HG03103 (cell line): ENCODE measurements at regions not wholly inside any gene's neighbourhood (a gene's known extent, or its start where the extent isn't known, plus 50 kb on each side); places are given as distances from the start of the nearest gene placed in this dataset.

Experiments used
- ATAC-seq: cut with Tn5 transposase; IDR thresholded peaks from one replicate; pipeline ENCODE4 v1.9.1; 2021; ENCODE audit warnings: low read depth; ENCODE audit not compliant: unreplicated experiment

DNA sequence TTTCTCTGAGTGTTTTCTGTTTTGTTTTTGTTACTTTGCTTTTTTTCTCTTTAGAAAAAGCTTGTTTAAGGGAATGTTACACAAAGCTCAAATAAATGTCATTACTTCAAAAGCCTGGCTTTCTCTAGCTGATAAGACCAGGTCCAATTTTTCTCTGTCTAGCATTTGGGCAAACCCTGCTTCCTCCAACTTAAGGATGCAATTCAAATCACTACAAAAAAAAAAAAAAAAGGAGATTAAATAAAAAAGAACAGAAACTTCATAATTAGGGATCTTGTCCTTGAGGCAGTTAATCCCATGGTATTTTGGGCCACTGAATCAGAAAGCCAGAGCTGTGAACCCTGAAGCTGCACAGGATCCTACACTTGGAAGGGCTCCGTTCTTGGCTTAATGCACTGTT, 480.8 kb upstream of the KIRREL3 start:
- no peak for ATAC-seq

DNA sequence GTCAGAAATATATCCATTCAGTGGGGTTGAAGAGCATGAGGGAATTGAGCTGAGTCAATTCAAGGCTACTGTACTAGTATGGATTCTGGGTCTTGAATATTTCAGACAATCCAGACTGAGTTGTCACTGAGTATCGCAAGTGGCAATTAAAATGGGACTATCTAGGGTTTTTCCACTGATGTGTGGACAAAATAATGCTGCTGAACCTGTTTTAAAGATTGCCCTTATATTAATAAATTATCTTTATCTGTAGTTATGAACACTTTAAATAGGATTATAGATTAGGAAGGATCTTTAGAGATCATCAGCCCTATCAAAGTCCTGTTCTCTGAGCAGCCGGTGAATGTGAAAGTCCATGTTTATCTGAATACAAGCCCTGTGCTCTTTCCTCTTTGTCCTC, 478.3 kb upstream of the KIRREL3 start:
- no peak for ATAC-seq

DNA sequence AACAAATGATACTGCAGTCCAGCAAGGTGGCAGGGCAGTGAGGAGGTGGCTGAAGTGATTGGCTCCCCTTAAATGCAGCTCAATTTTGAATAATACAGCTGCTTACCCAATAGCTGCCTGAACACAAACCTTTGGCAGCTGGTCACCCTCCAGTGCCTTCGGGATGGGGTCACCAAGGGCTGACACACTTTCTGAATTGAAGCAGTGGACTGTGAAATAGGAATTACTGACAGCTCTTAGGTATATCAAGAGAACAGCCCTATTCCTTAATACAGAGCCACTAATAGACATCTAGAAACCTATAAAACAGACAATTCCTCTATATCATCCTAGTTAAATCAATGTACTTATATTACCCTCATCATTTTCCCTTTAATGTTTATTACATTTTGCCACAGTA, 474.2 kb upstream of the KIRREL3 start:
- no peak for ATAC-seq

DNA sequence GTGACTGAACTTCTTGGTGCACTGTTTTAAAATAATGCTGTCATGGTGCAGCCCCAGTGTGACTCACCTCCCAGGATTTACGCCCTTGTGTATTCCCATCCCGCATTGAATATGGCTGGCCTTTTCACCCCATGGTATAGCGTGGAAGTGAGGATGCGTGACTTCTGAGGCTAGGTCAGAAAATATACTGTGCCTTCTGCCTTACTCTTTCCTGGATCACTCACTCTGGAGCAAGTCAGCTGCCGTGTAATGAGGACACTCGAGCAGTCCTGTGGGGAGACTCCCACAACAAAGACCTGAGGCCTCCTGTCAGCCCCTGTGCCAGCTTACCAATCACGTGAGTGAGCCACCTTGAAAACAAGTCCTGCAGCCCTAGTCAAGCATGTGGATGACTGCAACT, 471.9 kb upstream of the KIRREL3 start:
- no peak for ATAC-seq

DNA sequence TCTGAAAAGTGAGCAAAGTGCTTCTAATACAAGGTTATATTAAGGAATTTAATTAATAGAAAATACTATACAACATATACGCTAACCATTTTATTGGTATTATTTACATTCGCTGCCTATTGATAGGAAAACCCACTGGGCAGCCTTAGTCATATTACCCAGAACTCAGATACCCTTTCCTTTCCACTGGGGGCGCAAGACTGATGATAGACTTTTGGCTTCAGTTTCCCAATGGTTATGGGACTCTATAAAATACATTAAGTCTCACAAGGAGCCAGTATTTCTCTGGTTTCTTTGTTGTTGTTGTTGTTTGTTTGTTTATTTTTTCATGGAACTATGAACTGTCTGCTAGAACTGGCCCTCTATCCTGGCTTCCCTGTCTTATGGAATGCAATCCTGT, 471.1 kb upstream of the KIRREL3 start:
- ATAC-seq: no peak

DNA sequence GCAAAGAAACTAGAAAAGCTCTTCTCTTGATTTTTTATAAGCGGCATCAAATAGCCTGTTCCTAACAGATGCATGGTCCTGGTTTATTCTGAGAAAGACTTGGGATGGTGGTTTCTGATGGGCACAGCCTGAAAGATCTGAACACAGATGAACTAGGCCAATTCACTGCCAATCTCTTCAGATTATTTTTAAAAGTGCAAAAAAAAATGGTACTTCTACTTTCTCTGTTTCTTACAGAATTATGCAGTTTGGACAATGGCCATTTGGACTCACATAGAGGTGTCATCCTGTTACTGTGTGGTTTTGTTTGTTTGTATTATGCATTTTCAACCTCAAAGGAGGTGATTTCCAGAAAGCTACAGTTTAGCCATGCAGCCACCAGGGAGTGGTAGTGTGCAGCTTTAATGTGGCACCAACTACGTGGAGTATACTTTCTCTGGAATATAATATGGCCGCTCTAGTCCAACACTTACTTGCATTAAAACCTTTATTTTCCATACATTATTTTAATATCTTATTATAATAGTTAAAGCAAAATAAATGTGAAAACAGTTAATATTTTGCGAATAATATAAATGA, 469.8 kb upstream of the KIRREL3 start:
- ATAC-seq: no peak

DNA sequence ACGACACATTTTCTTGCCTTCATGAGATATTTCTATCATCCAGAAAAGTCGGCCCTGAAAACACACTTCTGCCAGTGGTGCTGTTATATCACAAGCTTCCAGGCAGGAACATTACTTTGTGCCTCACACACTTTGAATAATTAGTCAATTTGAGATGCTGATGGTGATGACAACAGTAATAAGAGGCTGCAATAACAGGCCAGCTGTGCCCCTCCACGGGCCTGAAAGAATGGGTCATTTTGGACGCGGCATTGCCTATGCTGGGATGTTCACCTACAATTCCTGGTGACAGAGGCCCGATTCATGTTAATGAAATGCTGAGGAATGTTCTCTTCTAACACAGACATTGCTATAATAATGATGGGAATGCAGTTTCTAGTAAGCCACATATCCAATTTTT, 463.8 kb upstream of the KIRREL3 start:
- ATAC-seq: no peak

DNA sequence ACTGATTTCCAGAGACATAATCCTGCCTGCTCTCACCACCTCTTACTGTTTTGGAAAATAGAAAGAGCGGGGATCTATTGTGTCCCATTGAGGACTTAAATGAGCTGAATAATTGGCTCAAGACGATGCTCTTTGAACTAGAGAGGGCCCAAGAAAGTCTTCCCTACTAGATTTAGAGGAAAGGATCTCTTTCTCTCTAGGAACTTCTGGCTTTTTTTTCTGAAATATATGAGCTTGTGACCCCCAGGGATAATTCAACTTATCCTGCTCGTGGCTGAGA, 461.4 kb upstream of the KIRREL3 start:
- no peak for ATAC-seq

DNA sequence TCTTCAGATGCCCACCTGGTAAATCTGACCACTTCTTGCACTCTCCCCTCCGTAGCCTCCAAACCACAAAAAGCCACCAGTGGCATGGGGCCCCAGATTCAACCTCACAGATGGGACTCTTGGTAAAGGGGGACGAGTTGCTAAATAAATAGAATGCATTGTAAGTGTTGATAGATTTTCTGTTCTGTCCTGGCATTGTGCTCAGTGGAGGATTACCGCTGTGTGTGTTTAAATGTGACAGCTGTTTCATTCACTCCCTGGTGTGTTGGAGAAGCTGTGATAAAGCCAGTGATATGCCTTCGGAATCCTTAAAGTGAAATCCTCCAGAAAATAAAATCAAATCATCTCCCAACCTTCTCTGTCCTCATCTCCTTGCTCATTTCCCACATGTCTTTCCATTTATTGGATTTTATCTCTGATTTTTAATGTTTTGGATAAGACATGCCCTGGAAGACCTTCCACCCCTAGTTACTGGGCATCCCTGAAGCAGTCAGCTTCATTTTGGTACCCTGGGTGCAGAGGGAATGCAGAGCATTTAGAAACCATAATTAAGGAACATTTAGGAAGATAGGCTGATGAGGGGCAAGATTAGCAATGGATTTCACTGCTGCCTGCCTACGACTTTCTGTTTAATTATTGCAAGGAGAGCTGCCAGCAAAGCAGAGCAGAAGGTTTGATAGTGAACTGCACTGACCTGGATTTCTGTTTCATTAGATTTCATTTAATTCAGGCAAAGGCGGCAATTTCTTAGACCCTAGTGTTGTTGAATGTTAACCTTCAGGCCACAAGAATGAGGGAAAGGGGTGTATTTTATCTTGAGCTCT, 460.9 kb upstream of the KIRREL3 start:
- ATAC-seq: no peak

DNA sequence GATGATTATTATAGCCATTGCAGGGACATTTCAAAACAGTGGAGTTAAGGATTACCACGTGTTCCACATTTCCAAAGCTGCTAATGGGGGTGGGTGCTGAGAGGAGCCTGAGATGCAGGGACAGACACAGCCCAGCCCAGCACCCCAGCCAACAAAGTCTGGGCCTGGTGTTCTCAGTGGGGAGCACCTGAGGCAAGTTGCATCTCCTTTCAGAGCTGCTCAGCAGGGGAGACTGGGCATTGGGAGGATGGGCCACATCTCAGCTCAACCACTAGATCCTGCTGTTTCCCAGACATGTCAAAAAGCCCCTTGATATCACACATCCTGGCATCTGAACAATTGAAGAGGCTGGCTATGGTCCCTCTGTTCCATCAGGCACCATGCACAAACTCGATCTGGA, 458.0 kb upstream of the KIRREL3 start:
- no peak for ATAC-seq

DNA sequence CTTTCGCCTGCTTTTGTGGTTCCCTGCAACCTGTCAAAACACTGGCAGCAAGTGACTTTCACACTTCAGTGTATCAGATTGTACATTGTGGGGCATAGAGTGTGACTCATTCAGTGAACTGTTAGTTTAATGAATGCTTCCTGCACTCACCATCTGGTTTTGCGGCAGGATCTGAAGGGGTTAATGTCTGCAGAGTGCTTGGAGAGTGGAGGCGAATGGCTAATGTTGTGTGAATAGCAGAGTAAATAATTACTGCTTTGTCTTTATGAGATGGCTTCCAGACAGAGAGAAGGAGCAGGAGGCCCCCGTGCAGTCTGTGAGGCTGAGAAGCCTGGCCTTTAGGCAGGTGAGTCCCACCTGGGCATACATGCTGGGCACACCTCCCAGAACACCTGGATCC, 454.3 kb upstream of the KIRREL3 start:
- no peak for ATAC-seq

DNA sequence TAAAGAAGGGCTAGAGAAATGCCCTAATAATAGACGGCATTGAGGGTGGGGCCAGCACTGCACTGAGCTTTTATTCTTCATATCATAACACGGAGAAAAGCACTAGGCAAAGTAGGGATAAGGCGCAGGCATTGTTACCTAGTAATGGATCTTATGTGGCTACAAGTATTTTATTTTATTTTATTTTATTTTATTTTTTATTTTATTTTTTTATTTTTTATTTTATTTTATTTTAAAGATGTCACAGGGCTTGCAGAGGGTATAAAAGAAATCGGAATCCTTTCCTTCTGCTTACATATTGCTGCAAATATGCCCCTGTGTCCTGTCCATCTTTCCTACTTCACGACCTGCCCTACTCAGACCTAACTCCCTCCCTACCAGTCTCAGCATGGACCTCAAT, 452.0 kb upstream of the KIRREL3 start:
- ATAC-seq: no peak

DNA sequence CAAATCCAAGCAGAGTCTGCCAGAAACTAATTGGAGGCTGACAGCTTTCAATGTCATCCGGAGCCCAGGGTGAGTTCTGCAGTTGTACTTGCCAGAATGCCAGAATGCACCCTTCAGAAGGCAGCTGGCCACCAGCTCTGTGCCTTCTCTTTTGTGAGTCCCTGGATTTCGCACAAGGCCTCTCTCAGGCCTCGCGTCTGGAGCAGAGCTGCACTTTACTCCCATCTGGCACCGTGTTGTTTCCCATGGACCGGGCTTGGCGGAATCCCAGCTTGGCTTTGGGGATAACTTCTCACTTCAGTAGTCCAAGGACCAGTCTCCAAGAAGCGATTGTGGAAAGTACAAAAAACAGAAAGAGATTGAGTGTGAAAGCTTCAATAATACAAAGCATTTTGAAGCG, 451.3 kb upstream of the KIRREL3 start:
- ATAC-seq: no peak

DNA sequence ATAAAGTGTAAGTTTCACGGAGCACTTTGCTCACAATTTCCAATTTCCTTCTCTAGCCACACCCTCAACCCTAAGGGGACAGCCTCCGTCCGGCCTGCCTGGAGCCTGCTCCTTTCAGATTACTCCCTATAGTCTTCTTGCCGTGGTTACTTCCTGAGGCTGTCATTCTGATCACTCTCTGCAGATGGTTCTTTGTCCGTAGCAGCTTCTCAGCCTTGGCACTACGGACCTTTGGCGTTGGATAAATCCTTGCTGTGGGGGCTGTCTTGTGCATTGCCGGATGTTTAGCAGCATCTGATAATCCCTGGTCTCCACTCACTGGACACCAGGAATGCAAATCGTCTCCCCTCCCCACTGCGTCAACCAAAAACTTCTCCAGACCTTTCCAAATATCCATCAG, 447.5 kb upstream of the KIRREL3 start:
- no peak for ATAC-seq

DNA sequence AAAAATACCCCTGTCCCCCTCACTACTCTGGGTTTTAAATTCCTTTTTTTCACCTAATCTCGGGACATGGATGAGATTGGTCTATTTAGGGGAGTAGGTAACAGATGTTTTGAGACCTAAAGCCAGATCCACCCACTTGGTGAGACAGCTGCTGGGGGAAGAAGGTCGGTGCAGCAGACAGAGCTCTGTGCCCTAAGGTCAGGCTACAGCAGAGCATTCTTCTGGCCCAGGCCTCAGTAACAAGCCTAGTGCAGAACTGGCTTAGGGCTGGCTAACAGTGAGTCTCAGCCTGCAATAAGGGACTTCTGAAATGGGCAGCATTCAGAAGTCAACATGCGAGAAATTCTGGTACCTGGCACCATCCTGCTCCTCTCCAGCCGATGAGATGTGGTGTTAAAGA, 444.9 kb upstream of the KIRREL3 start:
- no peak for ATAC-seq

DNA sequence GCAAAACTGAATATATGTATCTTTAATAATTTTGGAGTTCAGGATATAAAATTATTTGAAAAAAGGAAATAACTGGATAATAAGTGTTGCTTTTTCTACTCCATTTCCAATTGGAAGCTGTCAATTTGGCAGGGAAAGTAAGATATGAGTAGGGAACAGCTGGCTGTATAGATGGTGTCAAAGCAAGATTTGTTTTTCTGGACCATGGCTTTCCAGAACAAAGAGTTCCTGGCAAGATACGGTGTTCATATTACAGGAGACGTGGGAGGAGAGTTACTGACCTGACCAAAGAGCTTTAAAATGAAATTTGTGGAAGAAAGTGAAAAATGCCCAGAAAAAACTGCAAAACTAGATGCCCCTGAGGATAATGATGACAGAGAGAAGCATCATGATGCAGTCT, 442.7 kb upstream of the KIRREL3 start:
- ATAC-seq: no peak

DNA sequence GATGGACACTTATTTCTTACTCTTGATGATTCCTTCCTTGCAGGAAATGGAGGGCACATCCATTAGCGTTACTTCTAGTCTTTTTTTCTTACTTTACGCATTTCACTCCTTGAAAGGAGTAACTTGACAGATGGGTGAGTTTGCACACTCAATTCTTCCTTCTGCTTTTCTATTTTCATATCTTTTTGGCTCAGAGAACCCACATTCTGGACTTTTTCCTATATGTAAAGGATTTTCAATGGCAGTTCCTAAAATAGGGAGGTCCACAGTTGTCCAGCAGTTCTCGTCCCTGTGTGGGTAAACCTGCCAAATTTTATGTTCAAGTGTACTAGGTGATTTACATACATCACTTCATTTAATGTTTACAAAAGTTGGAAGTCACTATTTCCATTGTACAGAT, 440.0 kb upstream of the KIRREL3 start:
- no peak for ATAC-seq

DNA sequence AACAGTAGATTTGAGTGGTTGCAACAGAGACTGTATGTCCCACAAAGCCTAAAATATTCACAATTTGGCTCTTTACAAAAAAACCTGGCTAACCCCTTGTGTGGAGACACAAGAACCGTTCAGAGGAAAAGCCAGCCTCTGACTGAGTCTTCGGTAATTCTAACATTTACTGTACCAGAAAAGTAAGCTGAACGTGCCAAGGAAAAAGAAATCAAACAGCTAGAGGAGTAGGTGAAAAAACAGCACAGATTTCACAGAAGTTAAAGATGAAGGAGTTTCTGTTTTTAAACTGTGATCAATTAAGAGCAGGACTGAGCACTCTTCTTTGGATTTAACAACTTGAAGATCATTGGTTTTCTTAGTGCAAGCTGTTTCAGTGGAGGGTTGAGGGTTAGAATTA, 424.7 kb upstream of the KIRREL3 start:
- no peak for ATAC-seq

DNA sequence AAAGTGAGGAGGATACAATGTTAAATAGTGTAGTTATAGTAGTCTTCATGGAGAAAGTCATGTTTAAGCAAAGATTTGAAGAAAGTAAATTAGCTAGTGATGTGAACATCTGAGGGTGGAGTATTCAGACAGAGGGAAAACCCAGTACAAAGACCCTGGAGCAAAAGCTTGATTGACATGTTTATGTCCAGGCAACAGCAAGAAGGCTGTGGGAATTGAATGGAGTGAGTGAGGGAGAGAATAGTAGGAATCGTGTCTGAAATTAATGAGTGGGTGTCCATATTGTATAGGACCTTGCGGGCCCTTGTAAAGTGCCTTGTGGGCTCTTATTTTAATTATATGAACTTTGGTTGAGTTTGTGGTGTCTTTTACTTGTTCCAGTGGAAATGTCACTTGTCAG, 424.1 kb upstream of the KIRREL3 start:
- no peak for ATAC-seq

DNA sequence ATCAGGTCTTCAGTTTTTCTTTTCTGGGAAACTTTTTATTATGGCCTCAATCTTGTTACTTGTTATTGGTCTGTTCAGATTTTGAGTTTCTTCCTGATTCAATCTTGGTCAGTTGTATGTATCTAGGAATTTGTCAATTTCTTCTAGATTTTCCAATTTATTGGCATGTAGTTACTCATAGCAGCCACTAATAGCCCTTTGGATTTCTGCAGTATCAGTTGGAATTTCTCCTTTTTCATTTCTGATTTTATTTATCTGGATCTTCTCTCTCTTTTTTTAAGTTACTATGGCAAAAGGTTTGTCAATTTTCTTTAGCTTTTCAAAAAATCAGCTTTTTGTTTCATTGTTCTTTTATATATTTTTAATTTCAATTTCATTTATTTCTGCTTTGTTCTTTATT, 419.6 kb upstream of the KIRREL3 start:
- no peak for ATAC-seq

DNA sequence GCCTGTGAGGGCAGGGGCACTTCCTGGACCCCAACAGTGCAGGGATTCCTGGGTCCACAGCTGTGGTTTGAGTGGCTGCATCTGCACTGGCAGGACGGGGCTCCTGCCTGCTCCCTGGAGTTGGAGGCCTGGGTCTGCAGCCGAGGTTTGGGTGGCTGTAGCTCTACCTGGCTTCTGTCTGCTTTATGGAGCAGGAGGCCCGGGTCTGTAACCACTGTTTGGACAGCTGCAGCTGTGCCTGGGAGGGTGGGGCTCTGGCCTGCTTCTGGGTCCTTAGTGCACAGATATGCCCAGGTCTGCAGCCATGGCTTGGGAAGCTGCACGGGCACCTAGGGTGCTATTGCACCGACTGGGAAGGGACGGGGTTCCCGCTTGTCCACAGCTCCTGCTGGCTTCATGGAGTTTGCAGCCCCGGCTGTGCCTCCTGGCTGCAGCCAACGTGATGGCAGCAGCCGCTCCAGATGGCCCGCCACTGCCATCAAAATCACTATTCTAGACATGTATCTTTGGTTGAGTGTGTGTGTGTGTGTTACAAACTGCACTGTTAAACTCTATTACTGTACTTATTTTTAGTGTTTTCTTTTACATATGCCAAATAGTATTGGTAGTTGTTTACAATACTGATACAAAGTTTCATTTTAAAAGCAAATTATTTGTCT, 412.3 kb upstream of the KIRREL3 start:
- no peak for ATAC-seq

DNA sequence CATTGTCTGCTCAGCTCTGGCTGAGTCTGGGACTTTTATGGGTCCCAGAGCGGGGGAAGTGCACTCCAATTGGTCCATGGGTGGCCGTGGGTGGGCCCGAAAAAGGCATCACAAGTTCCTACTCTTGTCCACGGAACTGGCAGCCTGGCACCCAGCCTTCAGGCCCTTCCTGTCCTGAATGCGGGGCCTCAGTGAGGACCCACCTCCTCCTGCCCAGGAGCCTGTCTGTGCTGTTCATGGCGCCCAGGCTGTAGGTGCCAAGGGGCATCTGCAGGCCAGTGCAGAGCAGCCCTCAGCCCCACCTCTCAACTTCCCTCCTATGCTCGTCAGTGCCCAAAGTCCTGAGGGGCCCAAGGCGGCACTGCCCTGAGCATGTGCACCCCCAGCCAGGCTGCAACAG, 411.7 kb upstream of the KIRREL3 start:
- ATAC-seq: no peak
